NB4 (cell line): ENCODE measurements at regions not wholly inside any gene's neighbourhood (a gene's known extent, or its start where the extent isn't known, plus 50 kb on each side); places are given as distances from the start of the nearest gene placed in this dataset.

Experiments
- DNase-seq: peaks from one replicate; pipeline ENCODE4 v3.0.0; 2010; ENCODE audit warnings: low read depth
- H3K4me3 ChIP-seq: one replicate; pipeline ENCODE4 v1.5.1; 2011; ENCODE audit warnings: mild to moderate bottlenecking, low read depth, low read length, moderate library complexity
- MAX ChIP-seq: IDR thresholded peaks from 2 replicates; pipeline ENCODE4 v1.6.1; 2011; ENCODE audit warnings: low read depth, low read length
- MYC ChIP-seq: IDR thresholded peaks from 2 replicates; pipeline ENCODE4 v1.6.1; 2011; ENCODE audit warnings: low read depth, low read length
- POLR2A ChIP-seq: IDR thresholded peaks from 2 replicates; pipeline ENCODE4 v1.6.1; 2011; ENCODE audit warnings: mild to moderate bottlenecking; ENCODE audit not compliant: insufficient read length; ENCODE audit errors: extremely low read depth
- TF ChIP-seq, protein P1 (sequence below): IDR thresholded peaks from one replicate; pipeline ENCODE4 v1.5.1; 2012; ENCODE audit warnings: low read depth, low read length

GRCh38 chr22:22410677-22411076 is 97.9 kb downstream of the ZNF280B start:
- no peak overlapping the region for H3K4me3 ChIP-seq
- TF ChIP-seq MYC = no peak
- TF ChIP-seq, protein P1, sequence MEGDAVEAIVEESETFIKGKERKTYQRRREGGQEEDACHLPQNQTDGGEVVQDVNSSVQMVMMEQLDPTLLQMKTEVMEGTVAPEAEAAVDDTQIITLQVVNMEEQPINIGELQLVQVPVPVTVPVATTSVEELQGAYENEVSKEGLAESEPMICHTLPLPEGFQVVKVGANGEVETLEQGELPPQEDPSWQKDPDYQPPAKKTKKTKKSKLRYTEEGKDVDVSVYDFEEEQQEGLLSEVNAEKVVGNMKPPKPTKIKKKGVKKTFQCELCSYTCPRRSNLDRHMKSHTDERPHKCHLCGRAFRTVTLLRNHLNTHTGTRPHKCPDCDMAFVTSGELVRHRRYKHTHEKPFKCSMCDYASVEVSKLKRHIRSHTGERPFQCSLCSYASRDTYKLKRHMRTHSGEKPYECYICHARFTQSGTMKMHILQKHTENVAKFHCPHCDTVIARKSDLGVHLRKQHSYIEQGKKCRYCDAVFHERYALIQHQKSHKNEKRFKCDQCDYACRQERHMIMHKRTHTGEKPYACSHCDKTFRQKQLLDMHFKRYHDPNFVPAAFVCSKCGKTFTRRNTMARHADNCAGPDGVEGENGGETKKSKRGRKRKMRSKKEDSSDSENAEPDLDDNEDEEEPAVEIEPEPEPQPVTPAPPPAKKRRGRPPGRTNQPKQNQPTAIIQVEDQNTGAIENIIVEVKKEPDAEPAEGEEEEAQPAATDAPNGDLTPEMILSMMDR = no peak
- TF ChIP-seq POLR2A = no peak
- TF ChIP-seq MAX = no peak
- no peak for DNase-seq

DNA sequence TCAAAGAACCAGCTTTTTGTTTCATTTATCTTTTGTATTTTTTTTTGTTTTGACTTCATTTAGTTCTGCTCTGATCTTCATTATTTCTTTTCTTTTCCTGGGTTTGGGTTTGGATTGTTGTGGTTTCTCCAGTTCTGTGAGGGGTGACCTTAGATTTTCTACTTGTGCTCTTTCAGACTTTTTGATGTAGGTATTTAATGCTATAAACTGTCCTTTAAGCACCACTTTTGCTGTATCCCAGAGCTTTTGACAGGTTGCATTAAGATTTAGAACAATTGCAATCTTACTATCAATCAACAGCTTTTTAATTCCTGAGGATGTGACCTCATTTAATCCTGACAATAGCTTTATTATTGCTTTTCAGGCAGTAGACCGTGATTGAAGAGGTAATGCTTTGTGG is 94.3 kb downstream of the ZNF280B start:
- TF ChIP-seq MYC = no peak
- TF ChIP-seq, protein P1 = no peak
- TF ChIP-seq POLR2A = no peak
- TF ChIP-seq MAX = no peak
- H3K4me3 ChIP-seq = no peak overlapping the region
- DNase-seq = no peak

- H3K4me3 ChIP-seq = no peak overlapping the region
- no peak for TF ChIP-seq MYC
- no peak for TF ChIP-seq MAX
- TF ChIP-seq, protein P1 = no peak
- TF ChIP-seq POLR2A = no peak
- no peak for DNase-seq
Observed at GRCh38 chr22:22417495-22418162, 90.9 kb downstream of the ZNF280B start.

DNA sequence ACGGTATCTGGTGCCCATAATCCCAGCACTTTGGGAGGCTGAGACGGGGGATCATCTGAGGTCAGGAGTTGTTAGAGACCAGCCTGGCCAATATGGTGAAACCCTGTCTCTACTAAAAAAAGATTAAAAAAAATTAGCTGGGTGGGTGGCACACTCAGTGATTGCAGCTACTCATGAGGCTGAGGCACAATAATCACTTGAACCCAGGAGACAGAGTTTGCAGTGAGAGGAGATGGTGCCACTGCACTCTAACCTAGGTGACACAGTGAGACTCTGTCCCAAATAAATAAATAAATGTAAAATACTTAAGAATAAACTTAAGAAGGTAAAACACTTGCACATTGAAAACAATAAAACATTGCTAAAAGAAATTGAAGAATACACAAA is 90.4 kb downstream of the ZNF280B start:
- TF ChIP-seq POLR2A (no peak), MYC (no peak), MAX (no peak)
- TF ChIP-seq, protein P1 = no peak
- H3K4me3 ChIP-seq = no peak overlapping the region
- DNase-seq = no peak

DNA sequence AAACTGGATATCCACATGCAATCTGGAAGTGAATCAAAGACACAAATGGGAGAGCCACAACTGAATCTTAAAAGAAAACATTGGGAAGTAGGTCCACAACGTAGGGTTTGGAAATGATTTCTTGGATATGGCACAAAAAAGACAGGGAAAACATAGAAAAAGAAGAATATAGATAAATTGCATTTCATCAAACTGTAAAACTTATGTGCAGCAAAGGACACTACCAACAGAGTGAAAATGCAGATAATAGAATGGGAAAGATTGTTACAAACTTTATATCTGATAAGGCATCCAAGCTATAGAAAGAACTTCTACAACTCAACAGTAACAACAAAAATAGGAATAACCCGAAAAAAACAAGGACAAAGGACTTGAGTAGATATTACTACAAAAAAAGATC is 89.6 kb downstream of the ZNF280B start:
- H3K4me3 ChIP-seq = no peak overlapping the region
- TF ChIP-seq MYC = no peak
- TF ChIP-seq, protein P1 = no peak
- no peak for TF ChIP-seq MAX
- no peak for TF ChIP-seq POLR2A
- no peak for DNase-seq
